Osteocyte (in vitro differentiated cells): ENCODE measurements at regions not wholly inside any gene's neighbourhood (a gene's known extent, or its start where the extent isn't known, plus 50 kb on each side); places are given as distances from the start of the nearest gene placed in this dataset.

ENCODE experiments used
- DNase-seq: peaks from one replicate; pipeline ENCODE4 v3.0.0; 2021; ENCODE audit warnings: mixed read lengths; ENCODE audit not compliant: unreplicated experiment; ENCODE audit errors: extremely low spot score
- H3K27ac Mint-ChIP-seq: one replicate; pipeline ENCODE4 v1.8.0; 2021; ENCODE audit warnings: mild to moderate bottlenecking, mixed read lengths; ENCODE audit not compliant: unreplicated experiment
- H3K27me3 Mint-ChIP-seq: one replicate; pipeline ENCODE4 v1.8.0; 2021; ENCODE audit warnings: mixed read lengths; ENCODE audit not compliant: unreplicated experiment
- H3K36me3 Mint-ChIP-seq: one replicate; pipeline ENCODE4 v1.8.0; 2021; ENCODE audit warnings: mixed read lengths; ENCODE audit not compliant: unreplicated experiment
- H3K4me1 Mint-ChIP-seq: one replicate; pipeline ENCODE4 v1.8.0; 2021; ENCODE audit warnings: mixed read lengths; ENCODE audit not compliant: unreplicated experiment
- H3K4me3 Mint-ChIP-seq: one replicate; pipeline ENCODE4 v1.8.0; 2021; ENCODE audit warnings: mild to moderate bottlenecking, moderate library complexity, mixed read lengths; ENCODE audit not compliant: unreplicated experiment
- H3K9me3 Mint-ChIP-seq: one replicate; pipeline ENCODE4 v1.8.0; 2021; ENCODE audit warnings: mixed read lengths; ENCODE audit not compliant: unreplicated experiment
- TF ChIP-seq, protein P1 (sequence below): fragments of 200-600 bp; sonication (generic); IDR thresholded peaks from 2 replicates; pipeline ENCODE4 v1.5.0; 2021; ENCODE audit warnings: antibody characterized with exemption, mild to moderate bottlenecking, moderate library complexity

DNA sequence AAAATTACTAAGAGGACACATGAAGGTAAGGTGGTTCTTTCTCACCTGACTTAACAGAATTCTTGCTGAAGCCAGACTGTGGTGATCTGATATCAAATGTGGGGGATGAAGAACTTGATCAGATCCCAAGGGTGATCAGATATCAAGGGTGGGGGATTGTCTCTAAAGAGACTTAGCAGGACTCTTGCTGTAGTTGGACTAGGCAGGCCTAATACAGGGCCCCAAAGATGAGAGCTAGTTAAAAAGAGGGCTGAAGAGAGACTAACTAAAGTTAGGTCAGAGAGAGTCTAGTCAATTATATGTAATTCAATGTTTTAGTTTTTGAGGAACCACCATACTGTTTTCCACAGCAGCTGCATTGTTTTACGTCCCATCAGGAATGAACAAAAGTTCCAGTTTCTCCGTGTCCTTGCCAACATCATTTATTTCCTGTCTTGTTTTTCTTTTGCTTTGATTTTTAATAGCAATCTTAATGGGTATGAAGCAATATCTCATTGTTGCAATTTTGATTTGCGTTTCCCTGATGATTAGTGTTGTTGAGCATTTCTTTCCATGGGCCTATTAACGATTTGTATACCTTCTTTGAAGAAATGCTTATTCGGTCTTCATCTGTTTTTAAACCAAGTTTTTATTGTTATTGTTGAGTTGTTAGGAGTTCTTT lies 77.6 kb upstream of the ALDH1A1 start:
- Mint-ChIP-seq H3K27ac (no peak overlapping the region), H3K4me3 (no peak overlapping the region)

GRCh38 chr9:73029346-73029745 lies 76.5 kb upstream of the ALDH1A1 start:
- H3K27ac Mint-ChIP-seq = no peak overlapping the region
- TF ChIP-seq, protein P1, sequence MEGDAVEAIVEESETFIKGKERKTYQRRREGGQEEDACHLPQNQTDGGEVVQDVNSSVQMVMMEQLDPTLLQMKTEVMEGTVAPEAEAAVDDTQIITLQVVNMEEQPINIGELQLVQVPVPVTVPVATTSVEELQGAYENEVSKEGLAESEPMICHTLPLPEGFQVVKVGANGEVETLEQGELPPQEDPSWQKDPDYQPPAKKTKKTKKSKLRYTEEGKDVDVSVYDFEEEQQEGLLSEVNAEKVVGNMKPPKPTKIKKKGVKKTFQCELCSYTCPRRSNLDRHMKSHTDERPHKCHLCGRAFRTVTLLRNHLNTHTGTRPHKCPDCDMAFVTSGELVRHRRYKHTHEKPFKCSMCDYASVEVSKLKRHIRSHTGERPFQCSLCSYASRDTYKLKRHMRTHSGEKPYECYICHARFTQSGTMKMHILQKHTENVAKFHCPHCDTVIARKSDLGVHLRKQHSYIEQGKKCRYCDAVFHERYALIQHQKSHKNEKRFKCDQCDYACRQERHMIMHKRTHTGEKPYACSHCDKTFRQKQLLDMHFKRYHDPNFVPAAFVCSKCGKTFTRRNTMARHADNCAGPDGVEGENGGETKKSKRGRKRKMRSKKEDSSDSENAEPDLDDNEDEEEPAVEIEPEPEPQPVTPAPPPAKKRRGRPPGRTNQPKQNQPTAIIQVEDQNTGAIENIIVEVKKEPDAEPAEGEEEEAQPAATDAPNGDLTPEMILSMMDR = no peak
- no peaks in the 10 kb centered on the region for H3K9me3 Mint-ChIP-seq
- no peak overlapping the region for H3K4me3 Mint-ChIP-seq
- no peaks in the 10 kb centered on the region for H3K4me1 Mint-ChIP-seq
- DNase-seq = no peak
- H3K27me3 Mint-ChIP-seq = peaks cover 24% of the 10 kb centered on the region
- no peaks in the 10 kb centered on the region for H3K36me3 Mint-ChIP-seq

More for the DNA sequence above, 77.6 kb upstream of the ALDH1A1 start:
- H3K27me3 Mint-ChIP-seq = peaks cover 30% of the 10 kb centered on the region
- H3K36me3 Mint-ChIP-seq = no peaks in the 10 kb centered on the region
- H3K9me3 Mint-ChIP-seq = no peaks in the 10 kb centered on the region
- TF ChIP-seq, protein P1 = no peak
- no peaks in the 10 kb centered on the region for H3K4me1 Mint-ChIP-seq
- no peak for DNase-seq

DNA sequence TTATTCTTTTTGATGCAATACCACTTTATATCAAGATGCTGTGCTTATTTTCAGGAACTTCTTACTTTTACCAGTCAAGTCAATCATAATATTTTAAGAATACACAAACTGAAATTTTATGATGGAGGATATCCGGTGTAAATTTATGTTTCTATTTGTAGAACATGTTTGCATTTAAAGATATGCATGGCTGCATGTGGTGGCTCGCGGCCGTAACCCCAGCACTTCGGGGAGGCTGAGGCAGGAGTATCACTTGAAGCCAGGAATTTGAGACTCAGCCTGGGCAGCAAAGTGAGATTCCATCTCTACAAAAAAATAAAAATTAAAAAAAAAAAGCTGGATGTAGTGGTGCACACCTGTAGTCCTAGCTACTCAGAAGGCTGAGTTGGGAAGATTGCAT lies 73.5 kb upstream of the ALDH1A1 start:
- no peaks in the 10 kb centered on the region for H3K36me3 Mint-ChIP-seq
- no peak overlapping the region for H3K4me3 Mint-ChIP-seq
- TF ChIP-seq, protein P1 = no peak
- no peak overlapping the region for H3K27ac Mint-ChIP-seq
- no peaks in the 10 kb centered on the region for H3K4me1 Mint-ChIP-seq
- H3K9me3 Mint-ChIP-seq = no peaks in the 10 kb centered on the region
- peaks cover 16% of the 10 kb centered on the region for H3K27me3 Mint-ChIP-seq
- DNase-seq = no peak

DNA sequence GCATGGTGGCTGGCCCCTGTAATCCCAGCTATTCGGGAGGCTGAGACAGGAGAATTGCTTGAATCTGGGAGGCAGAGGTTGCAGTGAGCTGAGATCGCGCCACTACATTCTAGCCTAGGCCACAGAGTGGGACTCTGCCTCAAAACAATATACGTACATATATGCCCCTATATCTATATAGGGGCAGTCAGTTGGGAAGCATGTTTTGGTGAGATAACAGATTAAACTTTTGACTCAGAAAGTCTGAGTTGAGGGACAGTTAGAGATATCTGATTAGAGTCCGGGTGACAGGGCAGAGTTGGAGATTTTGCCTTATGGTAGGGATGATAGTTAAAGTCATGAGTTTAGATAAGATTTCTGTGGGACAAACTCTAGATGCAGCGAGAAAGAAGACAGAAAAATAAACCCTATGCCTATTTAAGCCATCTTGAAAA lies 71.8 kb upstream of the ALDH1A1 start:
- Mint-ChIP-seq H3K27ac (no peak overlapping the region), H3K4me3 (no peak overlapping the region), H3K27me3 (peaks cover 12% of the 10 kb centered on the region), H3K4me1 (no peaks in the 10 kb centered on the region), H3K36me3 (no peaks in the 10 kb centered on the region), H3K9me3 (no peaks in the 10 kb centered on the region)
- TF ChIP-seq, protein P1 = no peak
- DNase-seq = no peak

GRCh38 chr9:73023025-73023541 lies 70.2 kb upstream of the ALDH1A1 start:
- TF ChIP-seq, protein P1 = peak; percentile 78
- Mint-ChIP-seq H3K36me3 (no peaks in the 10 kb centered on the region), H3K4me1 (no peaks in the 10 kb centered on the region), H3K27ac (no peak overlapping the region), H3K9me3 (peaks cover under 1% of the 10 kb centered on the region), H3K27me3 (peaks cover 18% of the 10 kb centered on the region), H3K4me3 (no peak overlapping the region)
- no peak for DNase-seq
